ENCODE measurements at regions not wholly inside any gene's neighbourhood (a gene's known extent, or its start where the extent isn't known, plus 50 kb on each side); places are given as distances from the start of the nearest gene placed in this dataset.

GRCh38 chr1:8146257-8146855 lies 120.2 kb upstream of the ERRFI1 start:
- no peak for TF ChIP-seq CTCF (IDR thresholded peaks at IDR 0.05; ENCODE audit: poor library complexity, severe bottlenecking)
- TF ChIP-seq RAD21 (conservative IDR thresholded peaks at IDR 0.05), result no peak
- TF ChIP-seq MXI1 (conservative IDR thresholded peaks at IDR 0.05; ENCODE audit: poor library complexity, severe bottlenecking), result no peak
- no peak for TF ChIP-seq POLR2AphosphoS5 (IDR thresholded peaks at IDR 0.05)
- no peak for TF ChIP-seq REST (IDR thresholded peaks at IDR 0.05; ENCODE audit: borderline replicate concordance)
- TF ChIP-seq SMC3 (conservative IDR thresholded peaks at IDR 0.05; ENCODE audit: poor library complexity), result no peak
